ENCODE measurements at regions not wholly inside any gene's neighbourhood (a gene's known extent, or its start where the extent isn't known, plus 50 kb on each side); places are given as distances from the start of the nearest gene placed in this dataset.

DNA sequence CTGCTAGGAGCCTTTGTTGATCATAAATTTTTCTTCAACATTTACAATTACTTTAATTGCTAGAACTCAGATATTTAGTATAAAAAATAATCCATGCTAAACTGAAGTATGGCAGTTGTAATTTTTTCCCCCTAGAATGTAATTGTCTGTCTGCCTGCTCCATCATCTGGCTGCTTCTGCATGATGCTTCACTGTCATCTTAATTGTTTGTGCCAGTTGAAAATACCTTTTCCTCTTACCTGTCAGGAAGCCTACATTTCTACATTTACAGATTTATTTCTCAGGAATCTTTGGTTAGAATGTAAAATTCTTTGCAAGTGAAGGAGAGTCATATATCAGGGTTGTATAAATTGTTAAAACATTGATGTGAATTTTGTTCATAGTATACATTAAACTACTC is 348.6 kb downstream of the GRXCR1 start:
- no TSS peak for BruUV-seq (replicated peaks)
- CTCF ChIA-PET, result no interaction called here
- no peak overlapping the region for H3K4me3 ChIP-seq (replicated peaks in 1 of 3; ENCODE audit: insufficient read depth in 1 of 3, low read depth in 1 of 3, low read length in 3 of 3)
- H3K9ac ChIP-seq (replicated peaks; ENCODE audit: extremely low read depth, insufficient read depth, low read length), result no peak overlapping the region
- H3K9me3 ChIP-seq (replicated peaks; ENCODE audit: control insufficient read depth, insufficient read depth, low read length), result no peaks in the 10 kb centered on the region
- intact Hi-C loops (cut with micrococcal nuclease) (no loop called here), dilution Hi-C loops (cut with MboI; ENCODE audit: extremely low pct_ligation_motif_present, low sequenced_read_pairs) (no loop called here)
- DNase-seq (ENCODE audit: low read depth, low spot score) (no peak), FAIRE-seq (no peak)
- no peaks in the 10 kb centered on the region for H3K9me1 ChIP-seq (replicated peaks; ENCODE audit: control insufficient read depth, extremely low read depth, insufficient read depth, low read length)
- no peaks in the 10 kb centered on the region for H3K27me3 ChIP-seq (ENCODE audit: control insufficient read depth in 2 of 2, insufficient read depth in 2 of 2, low read length in 2 of 2)
- no peak overlapping the region for H3K27ac ChIP-seq (ENCODE audit: insufficient read depth, low read depth, low read length)
- H4K20me1 ChIP-seq (replicated peaks; ENCODE audit: control insufficient read depth, extremely low read depth, insufficient read depth, low read length), result no peaks in the 10 kb centered on the region
- H2AFZ ChIP-seq (ENCODE audit: low read depth, low read length), result no peak overlapping the region
- no peaks in the 10 kb centered on the region for H3K4me1 ChIP-seq (ENCODE audit: control insufficient read depth, extremely low read depth, insufficient read depth, low read length)
- TF ChIP-seq, protein P1, sequence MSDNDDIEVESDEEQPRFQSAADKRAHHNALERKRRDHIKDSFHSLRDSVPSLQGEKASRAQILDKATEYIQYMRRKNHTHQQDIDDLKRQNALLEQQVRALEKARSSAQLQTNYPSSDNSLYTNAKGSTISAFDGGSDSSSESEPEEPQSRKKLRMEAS (IDR thresholded peaks at IDR 0.05; ENCODE audit: insufficient read depth, insufficient read length), result no peak
- TF ChIP-seq FOS (IDR thresholded peaks at IDR 0.05; ENCODE audit: borderline replicate concordance, insufficient read depth, low read length), result no peak
- no peak for TF ChIP-seq EZH2 (IDR thresholded peaks at IDR 0.05; ENCODE audit: borderline replicate concordance, low read depth, low read length, severe bottlenecking)
- TF ChIP-seq MYC (IDR thresholded peaks at IDR 0.05; ENCODE audit: low read depth, low read length), result no peak
- TF ChIP-seq, protein P2, sequence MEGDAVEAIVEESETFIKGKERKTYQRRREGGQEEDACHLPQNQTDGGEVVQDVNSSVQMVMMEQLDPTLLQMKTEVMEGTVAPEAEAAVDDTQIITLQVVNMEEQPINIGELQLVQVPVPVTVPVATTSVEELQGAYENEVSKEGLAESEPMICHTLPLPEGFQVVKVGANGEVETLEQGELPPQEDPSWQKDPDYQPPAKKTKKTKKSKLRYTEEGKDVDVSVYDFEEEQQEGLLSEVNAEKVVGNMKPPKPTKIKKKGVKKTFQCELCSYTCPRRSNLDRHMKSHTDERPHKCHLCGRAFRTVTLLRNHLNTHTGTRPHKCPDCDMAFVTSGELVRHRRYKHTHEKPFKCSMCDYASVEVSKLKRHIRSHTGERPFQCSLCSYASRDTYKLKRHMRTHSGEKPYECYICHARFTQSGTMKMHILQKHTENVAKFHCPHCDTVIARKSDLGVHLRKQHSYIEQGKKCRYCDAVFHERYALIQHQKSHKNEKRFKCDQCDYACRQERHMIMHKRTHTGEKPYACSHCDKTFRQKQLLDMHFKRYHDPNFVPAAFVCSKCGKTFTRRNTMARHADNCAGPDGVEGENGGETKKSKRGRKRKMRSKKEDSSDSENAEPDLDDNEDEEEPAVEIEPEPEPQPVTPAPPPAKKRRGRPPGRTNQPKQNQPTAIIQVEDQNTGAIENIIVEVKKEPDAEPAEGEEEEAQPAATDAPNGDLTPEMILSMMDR (IDR thresholded peaks at IDR 0.05; ENCODE audit: extremely low read depth in 1 of 2, insufficient read depth in 1 of 2, low read depth in 1 of 2, low read length in 2 of 2), result no peak
- TF ChIP-seq GATA2 (IDR thresholded peaks at IDR 0.05; ENCODE audit: insufficient read depth, insufficient read length, low read depth, low read length), result no peak
- no peak for TF ChIP-seq POLR2AphosphoS5 (IDR thresholded peaks at IDR 0.05; ENCODE audit: insufficient read depth, low read depth, low read length)
- TF ChIP-seq POLR2A (IDR thresholded peaks at IDR 0.05; ENCODE audit: low read depth, low read length), result no peak
- TF ChIP-seq JUN (IDR thresholded peaks at IDR 0.05; ENCODE audit: borderline replicate concordance, insufficient read depth, insufficient read length, low read depth), result no peak
- POLR2A ChIA-PET, result no interaction called here
- H3K79me2 ChIP-seq (ENCODE audit: control insufficient read depth, insufficient read depth, low read length), result no peaks in the 10 kb centered on the region
- no peak overlapping the region for H3K4me2 ChIP-seq (ENCODE audit: insufficient read depth, low read length)
- no peaks in the 10 kb centered on the region for H3K36me3 ChIP-seq (ENCODE audit: control insufficient read depth in 2 of 2, extremely low read depth in 1 of 2, insufficient read depth in 2 of 2, low read length in 2 of 2)
